ENCODE measurements at regions not wholly inside any gene's neighbourhood (a gene's known extent, or its start where the extent isn't known, plus 50 kb on each side); places are given as distances from the start of the nearest gene placed in this dataset.

DNA sequence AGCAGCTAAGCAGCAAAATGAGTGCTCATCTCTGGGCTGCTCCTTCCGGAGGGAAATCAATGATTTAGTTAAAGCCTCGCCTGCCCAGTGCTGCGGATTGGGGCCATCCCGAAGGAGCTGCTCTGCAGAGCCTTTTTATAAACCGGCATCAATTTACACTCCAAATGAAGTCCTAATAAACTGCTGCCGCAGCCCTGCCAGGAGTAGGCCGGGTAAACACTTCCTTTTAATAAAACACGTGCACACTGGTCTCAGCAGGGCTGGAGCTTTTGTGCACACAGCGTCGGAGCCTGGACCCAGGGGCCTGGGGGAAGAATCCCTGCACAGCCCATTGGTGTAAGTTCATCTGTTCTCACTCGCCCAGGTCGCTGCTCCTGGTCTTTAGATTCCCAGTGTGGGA, 79.6 kb upstream of the HS3ST2 start:
- Histone ChIP-seq H3K79me2 (ENCODE audit: control insufficient read depth, insufficient read depth, low read length, unreplicated experiment) (no peaks in the 10 kb centered on the region), H3K27ac (ENCODE audit: low read depth, low read length) (no peak overlapping the region), H3K4me1 (ENCODE audit: control insufficient read depth, insufficient read depth, low read length, unreplicated experiment) (no peaks in the 10 kb centered on the region), H3K36me3 (ENCODE audit: insufficient read depth, low read length) (no peaks in the 10 kb centered on the region), H2AFZ (ENCODE audit: low read length, unreplicated experiment) (no peak overlapping the region), H3K27me3 (ENCODE audit: insufficient read depth, low read length) (peaks cover 61% of the 10 kb centered on the region), H3K4me3 (ENCODE audit: low read depth, low read length) (no peak overlapping the region)

DNA sequence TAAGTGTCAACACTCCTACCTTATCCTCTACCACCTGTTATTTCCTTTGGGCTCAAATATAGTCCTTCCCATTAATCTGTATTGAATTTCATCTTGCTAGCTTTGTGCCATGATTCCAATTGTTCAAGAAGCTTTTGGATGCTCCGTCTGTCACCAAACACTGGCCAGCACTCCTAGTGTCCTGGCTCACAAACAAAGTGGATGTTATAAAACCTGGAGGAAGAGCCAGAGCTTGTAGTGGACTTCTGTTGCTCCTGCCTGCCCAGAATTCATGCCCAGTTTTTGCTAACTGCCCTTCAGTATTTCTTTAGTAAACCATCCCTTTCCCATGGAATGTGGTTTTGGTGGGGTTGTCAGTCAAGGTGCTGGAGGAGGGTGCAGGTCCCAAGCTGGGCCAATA, 77.2 kb upstream of the HS3ST2 start:
- peaks cover 45% of the 10 kb centered on the region for H3K27me3 ChIP-seq (ENCODE audit: insufficient read depth, low read length)
- no peak overlapping the region for H2AFZ ChIP-seq (ENCODE audit: low read length, unreplicated experiment)
- no peaks in the 10 kb centered on the region for H3K79me2 ChIP-seq (ENCODE audit: control insufficient read depth, insufficient read depth, low read length, unreplicated experiment)
- no peaks in the 10 kb centered on the region for H3K36me3 ChIP-seq (ENCODE audit: insufficient read depth, low read length)
- no peak overlapping the region for H3K27ac ChIP-seq (ENCODE audit: low read depth, low read length)
- H3K4me3 ChIP-seq (ENCODE audit: low read depth, low read length), result no peak overlapping the region
- H3K4me1 ChIP-seq (ENCODE audit: control insufficient read depth, insufficient read depth, low read length, unreplicated experiment), result no peaks in the 10 kb centered on the region

GRCh38 chr16:22739077-22739476, 74.9 kb upstream of the HS3ST2 start:
- Histone ChIP-seq H3K4me3 (ENCODE audit: low read depth, low read length) (no peak overlapping the region), H3K27ac (ENCODE audit: low read depth, low read length) (no peak overlapping the region), H3K27me3 (ENCODE audit: insufficient read depth, low read length) (peaks cover 28% of the 10 kb centered on the region), H3K79me2 (ENCODE audit: control insufficient read depth, insufficient read depth, low read length, unreplicated experiment) (no peaks in the 10 kb centered on the region), H3K36me3 (ENCODE audit: insufficient read depth, low read length) (no peaks in the 10 kb centered on the region), H3K4me1 (ENCODE audit: control insufficient read depth, insufficient read depth, low read length, unreplicated experiment) (no peaks in the 10 kb centered on the region), H2AFZ (ENCODE audit: low read length, unreplicated experiment) (no peak overlapping the region)

GRCh38 chr16:22743401-22743800, 70.6 kb upstream of the HS3ST2 start:
- Histone ChIP-seq H3K79me2 (ENCODE audit: control insufficient read depth, insufficient read depth, low read length, unreplicated experiment) (no peaks in the 10 kb centered on the region), H3K4me1 (ENCODE audit: control insufficient read depth, insufficient read depth, low read length, unreplicated experiment) (no peaks in the 10 kb centered on the region), H3K4me3 (ENCODE audit: low read depth, low read length) (no peak overlapping the region), H3K27ac (ENCODE audit: low read depth, low read length) (no peak overlapping the region), H3K27me3 (ENCODE audit: insufficient read depth, low read length) (peaks cover 15% of the 10 kb centered on the region; the same call in 1 of the 2 replicates), H3K36me3 (ENCODE audit: insufficient read depth, low read length) (no peaks in the 10 kb centered on the region), H2AFZ (ENCODE audit: low read length, unreplicated experiment) (no peak overlapping the region)

DNA sequence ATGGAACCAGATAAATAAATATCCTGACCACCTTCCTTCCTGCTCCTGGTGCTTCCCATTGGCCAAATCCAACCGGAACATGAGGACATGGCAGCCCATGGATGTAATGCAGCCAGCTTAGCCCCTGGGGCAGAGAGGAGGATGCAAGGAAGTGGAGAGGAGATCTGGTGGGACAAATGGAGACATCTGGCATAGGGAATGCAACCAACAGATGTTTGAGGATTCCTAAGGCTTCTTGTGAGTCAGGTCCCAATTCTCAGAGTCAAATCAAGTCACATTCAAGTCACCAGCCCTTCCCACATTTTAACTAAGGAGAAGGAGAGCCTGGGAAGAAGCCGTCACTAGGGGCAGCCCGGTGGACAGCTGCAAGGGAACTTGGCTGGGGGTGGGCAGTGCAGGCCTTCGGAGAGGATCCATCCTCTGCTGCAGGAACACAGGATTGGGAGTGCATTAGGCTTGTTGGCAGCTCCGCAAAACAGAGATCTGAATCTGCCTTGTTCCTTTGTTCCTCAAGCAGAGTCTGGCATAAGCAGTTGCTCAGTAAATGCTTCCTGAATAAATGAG, 62.8 kb upstream of the HS3ST2 start:
- H3K36me3 ChIP-seq (ENCODE audit: insufficient read depth, low read length), result no peaks in the 10 kb centered on the region
- no peak overlapping the region for H3K4me3 ChIP-seq (ENCODE audit: low read depth, low read length)
- H3K27ac ChIP-seq (ENCODE audit: low read depth, low read length), result no peak overlapping the region
- no peak overlapping the region for H2AFZ ChIP-seq (ENCODE audit: low read length, unreplicated experiment)
- H3K79me2 ChIP-seq (ENCODE audit: control insufficient read depth, insufficient read depth, low read length, unreplicated experiment), result no peaks in the 10 kb centered on the region
- no peaks in the 10 kb centered on the region for H3K4me1 ChIP-seq (ENCODE audit: control insufficient read depth, insufficient read depth, low read length, unreplicated experiment)
- H3K27me3 ChIP-seq (ENCODE audit: insufficient read depth, low read length), result peaks cover 12% of the 10 kb centered on the region; the same call in 1 of the 2 replicates

GRCh38 chr16:22751685-22752084, 62.3 kb upstream of the HS3ST2 start:
- H2AFZ ChIP-seq (ENCODE audit: low read length, unreplicated experiment), result no peak overlapping the region

DNA sequence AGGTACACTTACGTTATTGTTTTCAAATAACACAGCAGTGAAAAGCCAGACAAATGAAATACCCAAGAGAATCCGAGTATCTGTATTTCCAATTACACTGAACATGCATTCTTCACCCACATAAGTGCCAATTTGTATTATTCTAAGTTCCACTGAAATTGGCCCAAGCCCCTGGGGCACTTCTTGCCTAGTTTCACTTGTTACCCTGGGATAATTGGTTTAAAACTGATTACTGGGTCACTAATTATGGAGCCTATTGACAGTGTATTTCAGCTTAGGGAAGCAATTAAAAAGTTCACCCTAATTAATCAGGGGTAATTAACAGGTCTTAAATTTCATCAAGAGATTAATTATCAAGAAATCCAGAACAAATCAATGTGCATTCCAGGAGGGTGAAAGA, 60.5 kb upstream of the HS3ST2 start:
- Histone ChIP-seq H3K27me3 (ENCODE audit: insufficient read depth, low read length) (peaks cover 12% of the 10 kb centered on the region; the same call in 1 of the 2 replicates), H3K27ac (ENCODE audit: low read depth, low read length) (no peak overlapping the region), H3K36me3 (ENCODE audit: insufficient read depth, low read length) (no peaks in the 10 kb centered on the region), H2AFZ (ENCODE audit: low read length, unreplicated experiment) (no peak overlapping the region), H3K4me1 (ENCODE audit: control insufficient read depth, insufficient read depth, low read length, unreplicated experiment) (no peaks in the 10 kb centered on the region), H3K79me2 (ENCODE audit: control insufficient read depth, insufficient read depth, low read length, unreplicated experiment) (no peaks in the 10 kb centered on the region), H3K4me3 (ENCODE audit: low read depth, low read length) (no peak overlapping the region)

More at GRCh38 chr16:22751685-22752084, 62.3 kb upstream of the HS3ST2 start:
- no peak overlapping the region for H3K4me3 ChIP-seq (ENCODE audit: low read depth, low read length)
- no peaks in the 10 kb centered on the region for H3K36me3 ChIP-seq (ENCODE audit: insufficient read depth, low read length)
- H3K27ac ChIP-seq (ENCODE audit: low read depth, low read length), result no peak overlapping the region
- peaks cover 12% of the 10 kb centered on the region; the same call in 1 of the 2 replicates for H3K27me3 ChIP-seq (ENCODE audit: insufficient read depth, low read length)
- H3K4me1 ChIP-seq (ENCODE audit: control insufficient read depth, insufficient read depth, low read length, unreplicated experiment), result no peaks in the 10 kb centered on the region
- H3K79me2 ChIP-seq (ENCODE audit: control insufficient read depth, insufficient read depth, low read length, unreplicated experiment), result no peaks in the 10 kb centered on the region

DNA sequence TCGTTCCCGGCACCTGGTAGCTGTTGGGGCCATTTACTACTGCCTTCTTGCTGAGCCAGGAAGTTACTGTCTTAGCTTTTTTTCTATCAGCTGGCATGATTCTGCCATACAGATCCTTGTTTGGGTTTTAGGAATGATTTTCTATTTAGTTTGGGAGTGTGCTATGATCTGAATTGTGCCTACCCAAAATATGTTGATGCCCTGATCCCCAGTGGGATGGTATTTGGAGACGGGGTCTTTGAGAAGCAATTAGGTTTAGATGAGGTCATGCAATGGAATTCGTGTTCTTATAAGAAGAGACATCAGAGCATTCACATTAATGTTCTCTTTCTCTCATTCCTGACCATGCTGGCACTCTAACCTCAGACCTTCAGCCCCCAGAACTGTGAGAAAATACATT, 59.4 kb upstream of the HS3ST2 start:
- peaks cover 12% of the 10 kb centered on the region; the same call in 1 of the 2 replicates for H3K27me3 ChIP-seq (ENCODE audit: insufficient read depth, low read length)
- H3K79me2 ChIP-seq (ENCODE audit: control insufficient read depth, insufficient read depth, low read length, unreplicated experiment), result no peaks in the 10 kb centered on the region
- no peaks in the 10 kb centered on the region for H3K4me1 ChIP-seq (ENCODE audit: control insufficient read depth, insufficient read depth, low read length, unreplicated experiment)
- H3K27ac ChIP-seq (ENCODE audit: low read depth, low read length), result no peak overlapping the region
- H2AFZ ChIP-seq (ENCODE audit: low read length, unreplicated experiment), result no peak overlapping the region
- H3K36me3 ChIP-seq (ENCODE audit: insufficient read depth, low read length), result no peaks in the 10 kb centered on the region
- no peak overlapping the region for H3K4me3 ChIP-seq (ENCODE audit: low read depth, low read length)

DNA sequence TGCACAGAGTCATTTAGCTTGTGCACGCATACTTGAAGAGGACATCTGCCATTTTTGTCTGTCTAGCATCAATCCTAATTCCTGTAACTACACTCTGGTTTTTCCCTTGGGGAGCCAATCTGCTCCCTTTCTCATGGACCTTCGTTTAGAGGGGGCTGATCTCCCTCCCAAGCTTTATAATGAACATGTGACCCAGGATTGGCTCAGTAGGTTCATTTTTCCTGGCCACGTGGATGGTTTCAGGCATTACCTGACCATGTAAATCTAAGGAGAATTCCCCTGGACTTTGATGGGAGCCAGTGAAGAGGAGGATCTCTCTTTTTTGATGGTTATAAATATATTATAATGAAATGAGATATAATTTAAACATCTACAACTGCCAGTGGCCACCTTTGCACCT, 56.8 kb upstream of the HS3ST2 start:
- Histone ChIP-seq H3K27me3 (ENCODE audit: insufficient read depth, low read length) (peaks cover 12% of the 10 kb centered on the region; the same call in 1 of the 2 replicates), H2AFZ (ENCODE audit: low read length, unreplicated experiment) (no peak overlapping the region), H3K4me1 (ENCODE audit: control insufficient read depth, insufficient read depth, low read length, unreplicated experiment) (no peaks in the 10 kb centered on the region), H3K27ac (ENCODE audit: low read depth, low read length) (no peak overlapping the region), H3K4me3 (ENCODE audit: low read depth, low read length) (no peak overlapping the region), H3K79me2 (ENCODE audit: control insufficient read depth, insufficient read depth, low read length, unreplicated experiment) (no peaks in the 10 kb centered on the region), H3K36me3 (ENCODE audit: insufficient read depth, low read length) (no peaks in the 10 kb centered on the region)

DNA sequence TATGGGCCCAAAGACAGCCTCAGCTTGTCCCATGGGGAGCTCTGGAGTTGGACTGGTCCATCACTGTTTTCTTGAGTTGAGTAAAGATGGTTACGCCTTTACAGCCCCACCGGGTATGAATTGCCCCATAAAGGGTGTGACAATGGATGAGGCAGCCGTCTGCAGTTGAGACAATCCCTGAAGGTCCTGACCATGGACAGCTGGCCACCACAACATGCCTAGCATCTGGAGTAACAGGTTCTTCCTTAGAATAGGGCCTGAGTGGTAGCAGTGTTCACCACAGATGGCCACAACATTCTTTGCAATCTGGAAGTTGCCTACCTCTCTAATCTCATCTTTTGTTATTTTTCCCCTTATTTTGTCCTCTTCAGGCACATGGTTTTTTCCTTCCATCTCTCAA, 51.5 kb upstream of the HS3ST2 start:
- Histone ChIP-seq H3K36me3 (ENCODE audit: insufficient read depth, low read length) (no peaks in the 10 kb centered on the region), H3K4me3 (ENCODE audit: low read depth, low read length) (no peak overlapping the region), H3K79me2 (ENCODE audit: control insufficient read depth, insufficient read depth, low read length, unreplicated experiment) (no peaks in the 10 kb centered on the region), H3K27me3 (ENCODE audit: insufficient read depth, low read length) (no peaks in the 10 kb centered on the region), H2AFZ (ENCODE audit: low read length, unreplicated experiment) (no peak overlapping the region), H3K27ac (ENCODE audit: low read depth, low read length) (no peak overlapping the region), H3K4me1 (ENCODE audit: control insufficient read depth, insufficient read depth, low read length, unreplicated experiment) (no peaks in the 10 kb centered on the region)

DNA sequence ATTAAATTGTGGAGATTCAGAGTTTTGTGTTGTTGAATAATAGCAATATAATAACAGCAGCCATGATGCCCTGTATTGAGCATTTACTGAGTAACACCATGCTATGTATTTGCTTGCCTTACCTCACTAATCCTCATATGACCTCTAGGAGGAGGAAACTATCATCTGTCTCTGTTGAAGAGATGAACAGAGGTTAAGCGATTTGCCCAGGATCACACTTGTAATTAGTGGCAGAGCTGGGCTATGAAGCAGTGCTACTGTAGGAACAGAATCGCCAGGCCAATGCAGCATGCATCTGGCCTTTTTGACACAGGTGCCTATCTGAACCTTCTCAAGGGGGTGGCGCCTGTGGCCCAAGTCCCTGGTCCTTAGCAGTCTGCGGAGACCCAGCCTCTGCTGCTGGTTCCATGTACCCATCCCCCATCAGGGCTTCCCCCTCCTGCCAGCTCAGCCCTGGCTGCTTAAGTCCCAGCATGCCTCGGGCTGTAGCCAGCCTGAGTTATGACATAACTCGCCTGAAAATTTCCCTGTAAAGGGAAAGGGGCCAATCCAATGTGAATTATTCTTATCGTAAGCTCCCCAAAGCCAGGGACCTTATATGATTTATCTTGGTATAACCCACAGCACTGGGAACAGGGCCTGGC, 50.4 kb upstream of the HS3ST2 start:
- Histone ChIP-seq H2AFZ (ENCODE audit: low read length, unreplicated experiment) (no peak overlapping the region), H3K27ac (ENCODE audit: low read depth, low read length) (no peak overlapping the region), H3K27me3 (ENCODE audit: insufficient read depth, low read length) (no peaks in the 10 kb centered on the region), H3K79me2 (ENCODE audit: control insufficient read depth, insufficient read depth, low read length, unreplicated experiment) (no peaks in the 10 kb centered on the region), H3K4me1 (ENCODE audit: control insufficient read depth, insufficient read depth, low read length, unreplicated experiment) (no peaks in the 10 kb centered on the region), H3K4me3 (ENCODE audit: low read depth, low read length) (no peak overlapping the region), H3K36me3 (ENCODE audit: insufficient read depth, low read length) (no peaks in the 10 kb centered on the region)

Measured in ACC112 (cell line).